DOHH2 (cell line): ENCODE measurements at regions not wholly inside any gene's neighbourhood (a gene's known extent, or its start where the extent isn't known, plus 50 kb on each side); places are given as distances from the start of the nearest gene placed in this dataset.

Experiments used
- CTCF ChIP-seq: fragments of 200-600 bp; sonication (generic); IDR thresholded peaks from one replicate; pipeline ENCODE4 v1.5.1; 2014; ENCODE audit warnings: antibody characterized with exemption, mild to moderate bottlenecking, low read depth, low read length; ENCODE audit not compliant: poor library complexity, severe bottlenecking
- EZH2phosphoT487 ChIP-seq: fragments of 200-600 bp; sonication (generic); IDR thresholded peaks from 2 replicates; pipeline ENCODE4 v1.6.1; 2017; ENCODE audit warnings: borderline replicate concordance, mild to moderate bottlenecking, antibody characterized with exemption, low read length, moderate library complexity, mixed read lengths

GRCh38 chr7:80401708-80402107 lies 110.2 kb downstream of the GNAT3 start:
- TF ChIP-seq CTCF = no peak
- TF ChIP-seq EZH2phosphoT487 = no peak
